ENCODE measurements at regions not wholly inside any gene's neighbourhood (a gene's known extent, or its start where the extent isn't known, plus 50 kb on each side); places are given as distances from the start of the nearest gene placed in this dataset.

DNA sequence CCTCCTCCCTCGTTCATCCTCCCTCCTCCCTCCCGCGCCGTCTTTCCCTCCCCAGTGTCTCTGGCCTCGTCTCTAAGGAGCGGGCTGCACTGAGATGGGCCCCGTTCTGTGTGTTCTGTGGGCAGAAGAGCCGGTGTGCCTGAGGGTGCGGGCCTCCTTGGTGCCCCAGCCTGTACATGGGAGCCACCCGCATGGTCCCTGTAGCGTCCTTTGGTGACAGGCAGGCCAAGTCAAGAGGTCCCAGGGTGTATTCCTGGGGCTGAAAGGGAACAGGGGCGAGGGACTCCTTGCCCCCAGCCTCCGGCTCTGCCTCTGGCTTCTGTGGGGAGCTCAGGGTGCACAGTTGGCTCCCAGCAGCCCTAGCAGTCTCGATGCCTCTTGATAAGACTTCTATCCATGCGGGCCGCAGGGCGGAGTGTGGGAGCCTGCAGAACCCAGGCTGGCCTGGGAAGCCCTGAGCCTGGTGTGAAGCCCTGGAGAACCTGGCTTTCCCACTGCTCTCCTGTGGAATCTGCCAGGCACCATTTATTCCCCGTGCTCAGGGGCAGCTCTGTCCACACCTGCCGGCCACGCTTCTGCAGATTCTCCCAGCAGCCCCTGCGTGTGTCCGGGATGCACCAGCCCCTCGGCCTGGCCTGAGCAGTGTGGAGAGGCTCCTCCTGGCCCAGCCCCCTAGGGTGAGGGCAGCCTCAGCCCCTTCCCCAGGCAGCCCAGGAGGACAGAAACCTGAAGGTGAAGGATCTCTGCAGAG lies 181.3 kb downstream of the KIF26A start:
- no peak for DNase-seq (ENCODE audit: low spot score)

GRCh38 chr14:104320611-104321086 lies 182.3 kb downstream of the KIF26A start:
- no peak for DNase-seq (ENCODE audit: low spot score)

- DNase-seq (ENCODE audit: low spot score): no peak
These were observed 182.9 kb downstream of the KIF26A start for GRCh38 chr14:104321088-104321801.

- DNase-seq (ENCODE audit: low spot score): no peak
These were observed 183.4 kb downstream of the KIF26A start for GRCh38 chr14:104321802-104322130.

- DNase-seq (ENCODE audit: low spot score): no peak
These were observed 184.4 kb downstream of the KIF26A start for GRCh38 chr14:104322531-104323366.

- DNase-seq (ENCODE audit: low spot score): no peak
These were observed 185.3 kb downstream of the KIF26A start for GRCh38 chr14:104323551-104324175.

DNA sequence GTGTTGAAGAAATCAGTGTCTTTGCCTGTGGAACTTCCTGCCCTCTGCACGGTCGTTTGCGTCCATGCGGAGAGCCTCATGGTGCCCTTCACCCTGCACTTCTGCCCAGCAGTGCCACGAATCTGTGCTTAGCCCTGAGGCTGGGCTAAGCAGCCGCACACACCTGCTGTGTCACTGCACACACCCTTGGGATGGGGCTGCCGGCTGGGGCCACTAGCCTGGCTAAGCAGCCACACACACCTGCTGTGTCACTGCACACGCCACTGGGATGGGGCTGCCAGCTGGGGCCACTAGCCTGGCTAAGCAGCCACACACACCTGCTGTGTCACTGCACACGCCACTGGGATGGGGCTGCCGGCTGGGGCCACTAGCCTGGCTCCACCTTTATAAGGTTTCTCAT lies 188.5 kb downstream of the KIF26A start:
- no peak for DNase-seq (ENCODE audit: low spot score)

DNA sequence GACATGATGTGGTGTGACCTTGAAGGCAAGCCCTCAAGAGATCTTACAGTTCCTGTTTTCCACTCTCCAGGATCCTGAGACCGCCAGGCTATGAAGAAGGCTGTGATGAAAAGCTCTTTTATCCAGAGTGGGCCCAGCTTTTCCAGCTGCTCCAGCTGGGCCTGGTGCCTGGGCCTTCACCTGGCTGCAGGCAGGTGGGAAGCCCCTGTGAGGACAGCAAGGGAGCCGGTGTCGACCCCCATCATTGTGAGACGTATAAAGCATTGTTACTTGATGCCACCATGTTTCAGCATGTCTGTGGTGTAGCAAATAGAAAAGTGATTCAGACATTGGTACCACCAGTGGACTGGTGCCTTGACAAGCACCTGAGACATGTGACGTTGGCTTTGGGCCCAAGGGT lies 190.2 kb downstream of the KIF26A start:
- no peak for DNase-seq (ENCODE audit: low spot score)

- DNase-seq (ENCODE audit: low spot score): no peak
These were observed 191.4 kb downstream of the KIF26A start for GRCh38 chr14:104329793-104330192.

DNA sequence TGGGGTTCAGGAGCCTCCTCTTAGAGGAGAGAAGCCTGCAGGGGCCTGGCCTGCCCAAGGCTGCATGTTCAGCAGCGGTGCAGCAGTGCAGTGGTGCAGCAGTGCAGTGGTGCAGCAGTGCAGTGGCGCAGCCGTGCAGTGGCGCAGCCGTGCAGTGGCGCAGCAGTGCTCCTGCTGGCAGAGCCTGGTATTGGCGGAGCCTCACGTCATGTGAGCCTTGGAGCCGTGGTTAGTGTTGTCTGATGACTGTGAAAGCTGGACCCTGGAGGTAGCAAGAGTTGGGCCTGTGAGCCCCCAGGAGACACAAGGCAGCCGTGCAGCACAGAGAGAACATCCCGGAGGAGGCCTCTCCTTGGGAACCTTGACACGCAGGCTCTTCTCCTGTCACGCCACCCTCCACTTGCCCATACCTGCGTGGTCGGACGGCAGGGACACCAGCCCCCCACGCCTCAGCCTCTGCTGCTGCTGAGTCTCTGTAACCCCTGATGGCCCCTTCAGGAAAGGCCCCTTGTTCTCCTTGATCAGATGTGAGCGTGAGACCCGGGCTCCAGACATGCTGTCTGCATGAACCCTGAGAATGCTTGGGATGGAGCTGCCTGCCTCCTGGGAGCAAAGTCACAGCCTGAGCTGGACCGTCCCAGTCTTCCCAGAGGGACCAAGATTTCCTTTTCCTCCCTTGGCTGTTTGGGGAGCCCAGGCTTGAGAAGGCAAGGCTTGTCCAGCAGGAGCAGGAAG lies 193.7 kb downstream of the KIF26A start:
- DNase-seq (ENCODE audit: low spot score): no peak

GRCh38 chr14:104332634-104333270 lies 194.4 kb downstream of the KIF26A start:
- no peak for DNase-seq (ENCODE audit: low spot score)

DNA sequence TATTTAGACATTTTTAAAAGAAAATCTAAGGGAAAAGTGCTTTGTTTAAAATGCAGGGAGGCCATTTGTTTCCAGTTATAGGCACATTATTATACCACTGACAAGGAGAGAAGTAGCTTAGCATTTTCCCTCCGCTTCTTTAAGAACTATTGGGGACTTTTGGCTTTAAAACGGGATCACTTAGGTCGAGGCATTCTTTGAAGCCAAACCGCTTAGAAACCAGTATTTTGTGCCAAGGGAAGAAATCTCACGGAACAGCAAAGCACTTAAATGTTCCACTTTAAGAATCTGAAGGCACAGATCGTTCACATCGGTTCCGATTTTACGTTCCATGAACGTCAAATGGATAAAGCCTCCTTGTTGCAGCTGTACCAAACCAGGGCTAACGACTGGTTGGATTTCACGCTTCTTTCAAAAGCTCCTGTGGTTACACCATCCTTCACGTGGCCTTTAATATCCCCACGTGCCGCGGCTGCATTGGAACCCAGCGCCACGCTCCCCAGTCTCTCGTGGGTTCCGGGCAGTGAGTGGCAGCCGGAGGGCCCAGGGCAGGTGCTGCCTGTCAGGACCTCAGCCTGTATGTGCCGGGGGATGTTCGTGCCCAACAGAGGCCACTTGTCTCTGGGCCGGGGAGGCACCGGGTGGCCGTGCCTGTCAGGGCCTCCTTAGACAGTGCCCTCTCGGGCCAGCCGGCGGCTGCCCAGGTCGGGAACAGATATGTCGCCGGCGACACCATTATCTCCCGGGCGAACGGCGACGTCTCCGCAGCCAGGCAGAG lies 195.4 kb downstream of the KIF26A start:
- DNase-seq (ENCODE audit: low spot score): peak; percentile 1

DNA sequence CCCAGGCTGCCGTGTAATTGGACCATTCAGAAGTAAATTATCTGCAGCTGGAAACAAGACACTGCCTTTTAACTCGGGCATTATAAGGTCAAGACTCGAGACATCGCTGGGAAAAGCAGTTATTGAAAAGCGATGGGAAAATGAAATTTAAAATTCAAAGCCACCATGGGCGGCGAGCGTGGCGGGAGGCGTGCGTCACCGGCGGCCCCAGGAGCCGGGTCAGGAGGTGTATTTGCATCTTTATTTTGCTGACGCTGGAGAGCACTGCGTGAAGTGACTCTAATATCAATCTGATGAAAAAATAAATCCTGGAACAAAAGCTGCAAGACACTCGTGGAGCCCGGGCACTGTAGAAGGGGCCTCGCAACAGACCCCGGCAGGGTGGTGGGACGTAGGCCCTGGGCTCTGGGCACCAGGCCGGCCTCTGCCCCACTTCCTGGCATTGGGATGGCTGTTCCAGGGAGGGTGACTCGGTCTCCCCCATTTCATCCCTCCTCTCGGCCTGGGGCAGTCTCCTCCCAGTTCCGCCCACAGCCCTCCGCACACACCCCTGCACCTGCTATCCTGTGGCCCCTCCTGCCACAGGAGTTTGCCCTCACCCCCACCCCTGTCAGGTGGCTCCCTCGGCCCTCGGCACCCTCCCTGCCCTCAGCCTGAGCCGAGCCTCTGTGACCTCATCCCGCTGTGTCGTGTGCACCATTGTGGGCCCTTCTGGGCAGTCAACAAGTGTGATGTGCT lies 196.2 kb downstream of the KIF26A start:
- DNase-seq (ENCODE audit: low spot score): no peak

DNA sequence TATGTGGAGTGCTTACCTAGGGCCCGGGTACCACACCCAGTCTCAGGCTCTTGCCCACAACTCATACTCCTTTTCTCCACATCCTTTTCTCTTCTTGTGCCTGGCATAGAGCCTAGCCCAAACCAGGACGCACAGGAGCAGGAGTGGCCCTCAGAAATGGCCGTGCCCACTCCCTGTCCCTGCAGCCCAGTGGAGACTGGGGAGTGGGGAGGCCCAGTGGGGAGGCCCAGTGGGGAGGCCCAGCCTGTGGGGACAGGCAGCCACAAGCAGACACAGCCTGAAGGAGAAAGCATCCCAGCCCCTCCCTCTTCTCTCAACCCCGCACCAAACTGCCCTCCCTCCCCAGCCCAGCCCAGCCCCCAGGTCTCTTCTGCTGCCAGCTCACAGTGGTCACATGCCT lies 196.8 kb downstream of the KIF26A start:
- DNase-seq (ENCODE audit: low spot score): no peak

DNA sequence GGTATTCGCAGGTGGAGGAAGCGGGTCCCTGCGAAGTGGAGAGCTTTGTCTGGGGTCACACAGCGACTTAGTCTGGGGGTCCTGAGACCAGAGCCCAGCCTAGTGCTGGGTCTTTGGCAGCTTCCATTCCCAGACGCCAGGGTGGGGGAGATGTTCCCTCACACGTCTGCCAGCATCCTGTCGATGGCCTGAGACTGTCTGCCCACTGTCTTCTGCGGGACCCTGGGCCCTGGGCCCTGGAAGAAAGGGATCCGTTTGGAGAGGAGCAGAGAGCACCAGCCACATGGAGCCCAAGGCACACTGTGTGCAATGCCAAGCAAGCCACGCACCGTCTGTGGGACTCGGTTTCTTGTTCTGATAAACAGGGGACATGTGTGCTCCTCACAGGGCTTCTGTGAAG lies 197.2 kb downstream of the KIF26A start:
- no peak for DNase-seq (ENCODE audit: low spot score)

- no peak for DNase-seq (ENCODE audit: low spot score)
These were observed 199.0 kb downstream of the KIF26A start for GRCh38 chr14:104337351-104337750.

DNA sequence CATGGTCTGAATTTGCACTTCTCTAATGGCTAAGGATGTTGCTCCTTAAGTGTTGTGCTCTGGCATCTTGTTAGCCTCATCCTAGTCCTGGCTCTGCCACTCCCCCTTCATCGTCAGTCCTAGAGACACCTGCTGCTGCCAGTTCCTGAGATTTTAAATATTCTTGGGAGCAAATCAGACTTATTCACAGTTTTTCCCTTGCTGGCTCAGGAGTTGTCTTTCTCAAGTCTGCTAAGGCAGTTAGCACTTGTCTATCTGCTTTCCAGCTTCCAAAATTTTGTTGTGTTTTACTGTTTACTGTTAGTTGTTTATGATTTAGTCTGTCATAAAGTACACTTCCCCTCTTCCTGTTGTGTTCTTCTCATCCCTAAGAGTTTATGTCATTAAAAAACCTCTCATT lies 201.0 kb downstream of the KIF26A start:
- no peak for DNase-seq (ENCODE audit: low spot score)

- no peak for DNase-seq (ENCODE audit: low spot score)
These were observed 201.4 kb downstream of the KIF26A start for GRCh38 chr14:104339829-104340228.

Data from pons (tissue), 1 donor.